Tibial nerve (tissue), 3 donors: ENCODE measurements at regions not wholly inside any gene's neighbourhood (a gene's known extent, or its start where the extent isn't known, plus 50 kb on each side); places are given as distances from the start of the nearest gene placed in this dataset.
"Not testable (repeated sequence)": the region's sequence is repeated elsewhere in the genome, so short reads cannot be mapped to it uniquely, and the experiment has no call there.

ENCODE experiments used
- CTCF ChIP-seq, 5 experiments: fragments of 200-600 bp in 3 of 5; fragments of 450-650 bp in 2 of 5; sonication (generic) in 3 of 5; IDR thresholded peaks; one replicate each; pipeline ENCODE4 v1.5.1; 2016 to 2019; ENCODE audit warnings: antibody characterized with exemption in 5 of 5, mild to moderate bottlenecking in 3 of 5, moderate library complexity in 2 of 5
- POLR2A ChIP-seq, 2 donors: fragments of 450-650 bp; IDR thresholded peaks; one replicate each; pipeline ENCODE4 v1.6.1; 2017; ENCODE audit warnings: antibody characterized with exemption in 2 of 2, mild to moderate bottlenecking in 2 of 2, moderate library complexity in 2 of 2

- TF ChIP-seq POLR2A, CTCF (IDR thresholded peaks at IDR 0.05): not testable (repeated sequence)
Measured at GRCh38 chr2:111447482-111447881, 326.8 kb downstream of the BCL2L11 start.
